H9 (cell line): ENCODE measurements at regions not wholly inside any gene's neighbourhood (a gene's known extent, or its start where the extent isn't known, plus 50 kb on each side); places are given as distances from the start of the nearest gene placed in this dataset.

Source experiments
- DNase-seq: peaks from one replicate; pipeline ENCODE4 v3.0.0-alpha.2; 2017
- H2AFZ ChIP-seq: one replicate; pipeline ENCODE4 v1.6.1; 2013; ENCODE audit warnings: mild to moderate bottlenecking, low read length, control low read depth, moderate library complexity
- H2AK5ac ChIP-seq: 2 replicates; pipeline ENCODE4 v1.6.1; 2013; ENCODE audit warnings: low read length, control low read depth, mixed read lengths; ENCODE audit not compliant: insufficient read length
- H2BK120ac ChIP-seq: one replicate; pipeline ENCODE4 v1.6.1; 2013; ENCODE audit warnings: low read depth, mild to moderate bottlenecking, low read length, control low read depth, inconsistent platforms; ENCODE audit not compliant: poor library complexity, severe bottlenecking
- H2BK12ac ChIP-seq: 2 replicates; pipeline ENCODE4 v1.6.1; 2013; ENCODE audit warnings: low read length, control low read depth, mixed read lengths, low read depth; ENCODE audit not compliant: insufficient read length
- H2BK15ac ChIP-seq: 2 replicates; pipeline ENCODE4 v1.6.1; 2013; ENCODE audit warnings: low read depth, low read length, control low read depth
- H2BK20ac ChIP-seq: one replicate; pipeline ENCODE4 v1.6.1; 2013; ENCODE audit warnings: low read depth, mild to moderate bottlenecking, low read length, control low read depth, inconsistent platforms; ENCODE audit not compliant: poor library complexity, severe bottlenecking
- H2BK5ac ChIP-seq: 2 replicates; pipeline ENCODE4 v1.6.1; 2013; ENCODE audit warnings: low read length, control low read depth, mixed read lengths; ENCODE audit not compliant: insufficient read length
- H3K14ac ChIP-seq: 2 replicates; pipeline ENCODE4 v1.6.1; 2013; ENCODE audit warnings: low read length, control low read depth; ENCODE audit not compliant: insufficient read depth
- H3K18ac ChIP-seq: 2 replicates; pipeline ENCODE4 v1.6.1; 2013; ENCODE audit warnings: low read depth, mild to moderate bottlenecking, mixed read lengths, low read length, control low read depth; ENCODE audit not compliant: insufficient read length
- H3K23ac ChIP-seq: 2 replicates; pipeline ENCODE4 v1.6.1; 2013; ENCODE audit warnings: low read length, control low read depth, mixed read lengths, low read depth; ENCODE audit not compliant: insufficient read length
- H3K23me2 ChIP-seq: 2 replicates; pipeline ENCODE4 v1.6.1; 2013; ENCODE audit warnings: low read depth, mild to moderate bottlenecking, mixed read lengths, low read length, control low read depth; ENCODE audit not compliant: insufficient read length, poor library complexity, severe bottlenecking
- H3K27ac ChIP-seq: 2 replicates; pipeline ENCODE4 v1.5.1; 2013; ENCODE audit warnings: low read length, control low read depth, mixed read lengths, low read depth; ENCODE audit not compliant: insufficient read length
- H3K27me3 ChIP-seq: 2 replicates; pipeline ENCODE4 v1.6.1; 2013; ENCODE audit warnings: low read length, control low read depth, inconsistent platforms; ENCODE audit not compliant: insufficient read depth
- H3K4ac ChIP-seq: 2 replicates; pipeline ENCODE4 v1.6.1; 2013; ENCODE audit warnings: low read depth, mild to moderate bottlenecking, control low read depth, inconsistent platforms, low read length, moderate library complexity
- H3K4me1 ChIP-seq: 2 replicates; pipeline ENCODE4 v1.6.1; 2013; ENCODE audit warnings: low read length, control low read depth, inconsistent platforms; ENCODE audit not compliant: insufficient read depth
- H3K4me2 ChIP-seq: 2 replicates; pipeline ENCODE4 v1.6.1; 2013; ENCODE audit warnings: low read length, control low read depth, mixed read lengths; ENCODE audit not compliant: insufficient read length, insufficient read depth
- H3K56ac ChIP-seq: 2 replicates; pipeline ENCODE4 v1.6.1; 2013; ENCODE audit warnings: low read depth, mild to moderate bottlenecking, mixed read lengths, low read length, control low read depth; ENCODE audit not compliant: insufficient read length
- H3K79me1 ChIP-seq: 2 replicates; pipeline ENCODE4 v1.6.1; 2013; ENCODE audit warnings: low read depth, mild to moderate bottlenecking, moderate library complexity, low read length, control low read depth, inconsistent platforms; ENCODE audit not compliant: insufficient read depth, poor library complexity, severe bottlenecking
- H3K79me2 ChIP-seq: 2 replicates; pipeline ENCODE4 v1.6.1; 2013; ENCODE audit warnings: low read length, control low read depth, inconsistent platforms; ENCODE audit not compliant: insufficient read depth
- H3K9ac ChIP-seq: 2 replicates; pipeline ENCODE4 v1.6.1; 2013; ENCODE audit warnings: low read length, control low read depth, mixed read lengths; ENCODE audit not compliant: insufficient read length; ENCODE audit errors: extremely low read depth
- H3K9me3 ChIP-seq: one replicate; pipeline ENCODE4 v1.6.1; 2013; ENCODE audit warnings: low read depth, low read length, inconsistent platforms; ENCODE audit not compliant: control insufficient read depth
- H3T11ph ChIP-seq: one replicate; pipeline ENCODE4 v1.6.1; 2013; ENCODE audit warnings: mild to moderate bottlenecking, low read length, control low read depth, inconsistent platforms
- H4K20me1 ChIP-seq: one replicate; pipeline ENCODE4 v1.6.1; 2013; ENCODE audit not compliant: control insufficient read depth, insufficient read length, insufficient read depth
- H4K5ac ChIP-seq: 2 replicates; pipeline ENCODE4 v1.6.1; 2013; ENCODE audit warnings: low read depth, mild to moderate bottlenecking, mixed read lengths, low read length, control low read depth; ENCODE audit not compliant: insufficient read length
- H4K8ac ChIP-seq: replicated peaks from 2 replicates; pipeline ENCODE4 v1.6.1; 2013; ENCODE audit warnings: low read length, control low read depth, mixed read lengths, low read depth; ENCODE audit not compliant: insufficient read length
- H4K91ac ChIP-seq: 2 replicates; pipeline ENCODE4 v1.6.1; 2013; ENCODE audit warnings: low read depth, mild to moderate bottlenecking, moderate library complexity, mixed read lengths, low read length, control low read depth; ENCODE audit not compliant: insufficient read length
- H3K27ac Mint-ChIP-seq, 3 experiments: 2 replicates in 2 of 3; 3 replicates in 1 of 3; pipeline ENCODE4 v1.8.0; 2020 to 2021; ENCODE audit warnings: mixed read lengths in 3 of 3, mild to moderate bottlenecking in 1 of 3, moderate library complexity in 1 of 3
- H3K27me3 Mint-ChIP-seq: 2 replicates; pipeline ENCODE4 v1.8.0; 2021; ENCODE audit warnings: low read depth, mild to moderate bottlenecking, moderate library complexity, mixed read lengths
- H3K36me3 Mint-ChIP-seq, 3 experiments: 2 replicates in 2 of 3; 3 replicates in 1 of 3; pipeline ENCODE4 v1.8.0; 2020 to 2021; ENCODE audit warnings: low read depth in 3 of 3, mixed read lengths in 3 of 3; ENCODE audit not compliant: insufficient read depth in 1 of 3
- H3K4me1 Mint-ChIP-seq, 2 experiments: 2 replicates each; pipeline ENCODE4 v1.8.0; 2020; ENCODE audit warnings: mixed read lengths in 2 of 2
- H3K4me3 Mint-ChIP-seq, 2 experiments: 2 replicates in 1 of 2; 3 replicates in 1 of 2; pipeline ENCODE4 v1.8.0; 2020 to 2021; ENCODE audit warnings: mild to moderate bottlenecking in 2 of 2, mixed read lengths in 2 of 2, moderate library complexity in 1 of 2
- H3K9me3 Mint-ChIP-seq, 2 experiments: 2 replicates in 1 of 2; 3 replicates in 1 of 2; pipeline ENCODE4 v1.8.0; 2020; ENCODE audit warnings: mild to moderate bottlenecking in 2 of 2, mixed read lengths in 2 of 2, moderate library complexity in 1 of 2
- TF ChIP-seq, protein P1 (sequence below): fragments of 200-600 bp; sonication (generic); conservative IDR thresholded peaks from 3 replicates; pipeline ENCODE4 v1.8.0; 2021; ENCODE audit warnings: antibody characterized with exemption, mild to moderate bottlenecking

DNA sequence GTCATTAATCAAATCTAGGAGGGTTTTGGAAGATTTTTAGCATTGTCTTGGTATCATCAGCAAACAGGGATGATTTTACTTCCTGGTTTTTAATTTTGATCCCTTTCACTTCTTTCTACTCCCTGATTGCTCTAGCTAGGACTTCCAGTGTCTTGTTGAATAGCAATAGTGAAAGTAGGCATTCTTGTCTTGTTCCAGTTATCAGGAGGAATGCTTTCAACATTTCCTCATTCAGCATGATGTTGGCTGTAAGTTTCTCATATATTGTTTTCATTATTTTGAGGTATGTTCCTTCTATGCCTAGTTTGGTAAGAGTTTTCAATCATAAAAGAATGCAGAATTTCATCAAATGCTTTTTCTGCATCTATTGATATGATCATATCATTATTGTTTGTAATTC lies 244.2 kb upstream of the CLEC14A start:
- no peaks in the 10 kb centered on the region for H3K27me3 Mint-ChIP-seq
- no peak for DNase-seq
- H3K27ac Mint-ChIP-seq, result no peak overlapping the region
- Histone ChIP-seq H2BK15ac (no peak overlapping the region), H4K5ac (no peak overlapping the region), H2BK12ac (no peak overlapping the region), H3K9me3 (no peaks in the 10 kb centered on the region), H4K20me1 (no peaks in the 10 kb centered on the region), H2BK5ac (no peak overlapping the region), H3K56ac (no peak overlapping the region), H2BK120ac (no peak overlapping the region), H3K4me1 (no peaks in the 10 kb centered on the region), H3K4ac (no peak overlapping the region), H3K4me2 (no peak overlapping the region), H3K23ac (no peak overlapping the region), H3K27ac (no peak overlapping the region), H2AFZ (no peak overlapping the region), H3K9ac (no peak overlapping the region), H2AK5ac (no peak overlapping the region), H3T11ph (no peak overlapping the region), H3K23me2 (no peaks in the 10 kb centered on the region), H3K14ac (no peak overlapping the region), H3K18ac (no peak overlapping the region), H4K8ac (no peak overlapping the region), H3K79me2 (no peaks in the 10 kb centered on the region), H3K79me1 (no peaks in the 10 kb centered on the region), H4K91ac (no peak overlapping the region), H3K27me3 (no peaks in the 10 kb centered on the region), H2BK20ac (no peak overlapping the region)
- no peaks in the 10 kb centered on the region for H3K4me1 Mint-ChIP-seq
- TF ChIP-seq, protein P1, sequence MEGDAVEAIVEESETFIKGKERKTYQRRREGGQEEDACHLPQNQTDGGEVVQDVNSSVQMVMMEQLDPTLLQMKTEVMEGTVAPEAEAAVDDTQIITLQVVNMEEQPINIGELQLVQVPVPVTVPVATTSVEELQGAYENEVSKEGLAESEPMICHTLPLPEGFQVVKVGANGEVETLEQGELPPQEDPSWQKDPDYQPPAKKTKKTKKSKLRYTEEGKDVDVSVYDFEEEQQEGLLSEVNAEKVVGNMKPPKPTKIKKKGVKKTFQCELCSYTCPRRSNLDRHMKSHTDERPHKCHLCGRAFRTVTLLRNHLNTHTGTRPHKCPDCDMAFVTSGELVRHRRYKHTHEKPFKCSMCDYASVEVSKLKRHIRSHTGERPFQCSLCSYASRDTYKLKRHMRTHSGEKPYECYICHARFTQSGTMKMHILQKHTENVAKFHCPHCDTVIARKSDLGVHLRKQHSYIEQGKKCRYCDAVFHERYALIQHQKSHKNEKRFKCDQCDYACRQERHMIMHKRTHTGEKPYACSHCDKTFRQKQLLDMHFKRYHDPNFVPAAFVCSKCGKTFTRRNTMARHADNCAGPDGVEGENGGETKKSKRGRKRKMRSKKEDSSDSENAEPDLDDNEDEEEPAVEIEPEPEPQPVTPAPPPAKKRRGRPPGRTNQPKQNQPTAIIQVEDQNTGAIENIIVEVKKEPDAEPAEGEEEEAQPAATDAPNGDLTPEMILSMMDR, result no peak
- no peaks in the 10 kb centered on the region; a peak in 1 of 7 replicates for H3K36me3 Mint-ChIP-seq
- H3K9me3 Mint-ChIP-seq, result peaks cover 2 to 4% of the 10 kb centered on the region in 2 experiments; a peak in 2 of 5 replicates
- no peak overlapping the region for H3K4me3 Mint-ChIP-seq
